IMR-90 (cell line): ENCODE measurements at regions not wholly inside any gene's neighbourhood (a gene's known extent, or its start where the extent isn't known, plus 50 kb on each side); places are given as distances from the start of the nearest gene placed in this dataset.

Experiments
- ATAC-seq: fragments of 200-7000 bp; cut with Tn5 transposase; 2 replicates; pipeline ENCODE4 v1.9.1; 2020; ENCODE audit warnings: low read depth, mild to moderate bottlenecking, moderate library complexity
- BruUV-seq: library from RNA; stranded (reverse); fragments of 400-500 nt; replicated peaks from 2 replicates; lab custom pipeline; 2021; lab: Mats Ljungman, UMichigan
- CTCF ChIA-PET: fragments of 300-600 bp; formaldehyde crosslinking; extraction: SDS; loops from one replicate; lab custom pipeline; 2021; ENCODE audit warnings: antibody characterized with exemption; lab: Yijun Ruan, JAX
- POLR2A ChIA-PET: fragments of 300-600 bp; sonication (Branson Sonifier 250); formaldehyde crosslinking; loops from one replicate; lab custom pipeline; 2022; ENCODE audit warnings: antibody characterized with exemption; ENCODE audit not compliant: unreplicated experiment; lab: Charles Lee
- DNase-seq: peaks from one replicate; pipeline ENCODE4 v3.0.0; 2013
- H2AFZ ChIP-seq: replicated peaks from 2 replicates; pipeline ENCODE3; 2013; ENCODE audit warnings: low read length, mild to moderate bottlenecking; ENCODE audit not compliant: poor library complexity
- H2AK5ac ChIP-seq: 2 replicates; pipeline ENCODE4 v1.6.1; 2013; ENCODE audit warnings: low read depth, low read length, inconsistent platforms
- H2AK9ac ChIP-seq: replicated peaks from 2 replicates; pipeline ENCODE3; 2013; ENCODE audit warnings: mild to moderate bottlenecking, low read depth, low read length, moderate library complexity; ENCODE audit not compliant: poor library complexity
- H2BK120ac ChIP-seq: 2 replicates; pipeline ENCODE4 v1.6.1; 2013; ENCODE audit warnings: low read depth, low read length, inconsistent platforms
- H2BK15ac ChIP-seq: 3 replicates; pipeline ENCODE4 v1.6.1; 2013; ENCODE audit warnings: low read depth, low read length, inconsistent platforms
- H2BK20ac ChIP-seq: 2 replicates; pipeline ENCODE4 v1.6.1; 2013; ENCODE audit warnings: low read depth, mild to moderate bottlenecking, inconsistent platforms, low read length, moderate library complexity
- H2BK5ac ChIP-seq: 2 replicates; pipeline ENCODE4 v1.6.1; 2013; ENCODE audit warnings: mild to moderate bottlenecking, low read depth, low read length, inconsistent platforms; ENCODE audit not compliant: poor library complexity, severe bottlenecking
- H3K14ac ChIP-seq: replicated peaks from 2 replicates; pipeline ENCODE4 v1.6.1; 2013; ENCODE audit warnings: low read depth, low read length, inconsistent platforms
- H3K18ac ChIP-seq: 2 replicates; pipeline ENCODE4 v1.6.1; 2013; ENCODE audit warnings: low read depth, low read length, control low read depth
- H3K23ac ChIP-seq: 2 replicates; pipeline ENCODE4 v1.6.1; 2013; ENCODE audit warnings: low read depth, low read length, inconsistent platforms
- H3K27ac ChIP-seq: 2 replicates; pipeline ENCODE4 v1.5.1; 2013; ENCODE audit warnings: mild to moderate bottlenecking, control low read depth, low read length; ENCODE audit not compliant: insufficient read depth
- H3K27me3 ChIP-seq: 2 replicates; pipeline ENCODE4 v1.6.1; 2013; ENCODE audit warnings: low read length; ENCODE audit not compliant: control insufficient read depth, insufficient read depth
- H3K36me3 ChIP-seq: 2 replicates; pipeline ENCODE4 v1.6.1; 2013; ENCODE audit warnings: low read length, mixed read lengths; ENCODE audit not compliant: control insufficient read depth, insufficient read depth
- H3K4ac ChIP-seq: 2 replicates; pipeline ENCODE4 v1.6.1; 2013; ENCODE audit warnings: low read depth, low read length, inconsistent platforms
- H3K4me1 ChIP-seq: 2 replicates; pipeline ENCODE4 v1.6.1; 2013; ENCODE audit warnings: low read length, mixed read lengths; ENCODE audit not compliant: control insufficient read depth, insufficient read depth
- H3K4me2 ChIP-seq: 2 replicates; pipeline ENCODE4 v1.6.1; 2013; ENCODE audit warnings: low read depth, mild to moderate bottlenecking, control low read depth, low read length, moderate library complexity
- H3K4me3 ChIP-seq: 2 replicates; pipeline ENCODE4 v1.5.1; 2013; ENCODE audit warnings: low read depth, mild to moderate bottlenecking, control low read depth, low read length, moderate library complexity; ENCODE audit not compliant: insufficient read depth
- H3K56ac ChIP-seq: 2 replicates; pipeline ENCODE4 v1.6.1; 2013; ENCODE audit warnings: low read length, inconsistent platforms; ENCODE audit not compliant: insufficient read depth; ENCODE audit errors: extremely low read depth
- H3K79me1 ChIP-seq, 2 experiments: 2 replicates each; pipeline ENCODE4 v1.6.1; 2013; ENCODE audit warnings: low read length in 2 of 2, inconsistent platforms in 1 of 2, low read depth in 1 of 2
- H3K9ac ChIP-seq: 2 replicates; pipeline ENCODE4 v1.6.1; 2013; ENCODE audit warnings: low read depth, low read length, control low read depth
- H3K9me1 ChIP-seq: 2 replicates; pipeline ENCODE4 v1.6.1; 2013; ENCODE audit warnings: low read length, inconsistent platforms; ENCODE audit not compliant: insufficient read depth
- H3K9me3 ChIP-seq: 2 replicates; pipeline ENCODE4 v1.6.1; 2013; ENCODE audit warnings: low read length; ENCODE audit not compliant: control insufficient read depth, insufficient read depth
- H4K20me1 ChIP-seq: 2 replicates; pipeline ENCODE4 v1.6.1; 2013; ENCODE audit warnings: low read length, inconsistent platforms; ENCODE audit not compliant: insufficient read depth
- H4K5ac ChIP-seq: 2 replicates; pipeline ENCODE4 v1.6.1; 2013; ENCODE audit warnings: mild to moderate bottlenecking, low read depth, low read length, control low read depth
- H4K8ac ChIP-seq, 2 experiments: 2 replicates each; pipeline ENCODE4 v1.6.1; 2013; ENCODE audit warnings: low read depth in 2 of 2, low read length in 2 of 2, control low read depth in 1 of 2, inconsistent platforms in 1 of 2
- H4K91ac ChIP-seq: 2 replicates; pipeline ENCODE4 v1.6.1; 2013; ENCODE audit warnings: low read depth, low read length, inconsistent platforms; ENCODE audit not compliant: insufficient read depth
- BHLHE40 ChIP-seq: fragments of 150-350 bp; IDR thresholded peaks from 2 replicates; pipeline ENCODE4 v1.6.1; 2016; ENCODE audit warnings: mild to moderate bottlenecking, low read depth, low read length
- CEBPB ChIP-seq: IDR thresholded peaks from 2 replicates; pipeline ENCODE4 v1.6.1; 2012; ENCODE audit warnings: low read depth, low read length, improper control_type of control experiment
- CHD1 ChIP-seq: IDR thresholded peaks from 2 replicates; pipeline ENCODE4 v1.6.1; 2012; ENCODE audit warnings: low read depth, low read length, improper control_type of control experiment
- CTCF ChIP-seq: conservative IDR thresholded peaks from 2 replicates; pipeline ENCODE4 v1.5.1; 2012; ENCODE audit warnings: mild to moderate bottlenecking, low read depth, low read length, improper control_type of control experiment
- ELK1 ChIP-seq: fragments of 150-350 bp; IDR thresholded peaks from 2 replicates; pipeline ENCODE4 v1.6.1; 2016; ENCODE audit warnings: low read depth, mild to moderate bottlenecking, low read length, moderate library complexity, borderline replicate concordance
- FOS ChIP-seq: fragments of 150-350 bp; IDR thresholded peaks from 2 replicates; pipeline ENCODE4 v1.6.1; 2016; ENCODE audit warnings: low read depth, low read length
- MAFK ChIP-seq: IDR thresholded peaks from 2 replicates; pipeline ENCODE4 v1.6.1; 2012; ENCODE audit warnings: low read depth, low read length, improper control_type of control experiment
- MAZ ChIP-seq: IDR thresholded peaks from 2 replicates; pipeline ENCODE4 v1.6.1; 2012; ENCODE audit warnings: low read depth, mild to moderate bottlenecking, low read length, improper control_type of control experiment, moderate library complexity, borderline replicate concordance
- MXI1 ChIP-seq: IDR thresholded peaks from 2 replicates; pipeline ENCODE4 v1.6.1; 2012; ENCODE audit warnings: low read depth, mild to moderate bottlenecking, low read length, moderate library complexity, borderline replicate concordance
- NFE2L2 ChIP-seq: fragments of 150-350 bp; IDR thresholded peaks from 2 replicates; pipeline ENCODE4 v1.6.1; 2016; ENCODE audit warnings: low read depth, mild to moderate bottlenecking, low read length
- POLR2A ChIP-seq: IDR thresholded peaks from 2 replicates; pipeline ENCODE4 v1.6.1; 2012; ENCODE audit warnings: mild to moderate bottlenecking, low read depth, low read length
- RAD21 ChIP-seq: IDR thresholded peaks from 2 replicates; pipeline ENCODE4 v1.6.1; 2012; ENCODE audit warnings: low read length, improper control_type of control experiment
- RCOR1 ChIP-seq: IDR thresholded peaks from 2 replicates; pipeline ENCODE4 v1.6.1; 2012; ENCODE audit warnings: mild to moderate bottlenecking, low read length, improper control_type of control experiment; ENCODE audit not compliant: insufficient replicate concordance
- RFX5 ChIP-seq: IDR thresholded peaks from 2 replicates; pipeline ENCODE4 v1.8.0; 2012; ENCODE audit warnings: low read depth, mild to moderate bottlenecking, low read length, moderate library complexity
- SMC3 ChIP-seq: fragments of 150-350 bp; IDR thresholded peaks from 2 replicates; pipeline ENCODE4 v1.6.1; 2016; ENCODE audit warnings: low read depth, mild to moderate bottlenecking, antibody characterized with exemption, low read length, moderate library complexity
- USF2 ChIP-seq: fragments of 150-350 bp; IDR thresholded peaks from 2 replicates; pipeline ENCODE4 v1.6.1; 2017; ENCODE audit warnings: mild to moderate bottlenecking, antibody characterized with exemption, low read length, low read depth
- WGBS, 2 experiments: methylation state at CpG; one replicate each; pipeline versions ENCODE4 v1.1.5 to v1.1.7; 2013; ENCODE audit warnings: missing lambda C conversion rate in 2 of 2; ENCODE audit not compliant: insufficient read length in 1 of 2; ENCODE audit errors: extremely low coverage in 2 of 2; 5-methylcytosine and 5-hydroxymethylcytosine counted together
- dilution Hi-C: fragments of 300-500 bp; cut with HindIII; formaldehyde crosslinking; loops from one replicate; pipeline ENCODE4 v1.14.3; 2018; ENCODE audit warnings: low sequenced_read_pairs; ENCODE audit not compliant: unreplicated experiment
- in situ Hi-C: fragments of 300-500 bp; cut with MboI; formaldehyde crosslinking; loops from 3 replicates; pipeline ENCODE4 v1.14.3; 2019; ENCODE audit warnings: low sequenced_read_pairs, inconsistent platforms, mixed read lengths
- intact Hi-C: fragments of 100-400 bp; cut with micrococcal nuclease; formaldehyde crosslinking; loops from 2 replicates; pipeline ENCODE4 v1.10.0; 2022

- Histone ChIP-seq H2BK120ac (no peak overlapping the region), H2BK20ac (no peak overlapping the region), H3K14ac (no peak overlapping the region), H2BK5ac (peak overlapping the region; percentile 19), H3K18ac (peak overlapping the region; percentile 27; the same call in 1 of the 2 replicates), H3K27ac (no peak overlapping the region), H3K9me1 (no peaks in the 10 kb centered on the region), H3K27me3 (no peaks in the 10 kb centered on the region), H2BK15ac (no peak overlapping the region; the same call in 2 of the 3 replicates), H2AK9ac (no peak overlapping the region), H3K79me1 (no peaks in the 10 kb centered on the region), H3K9ac (no peak overlapping the region), H4K5ac (no peak overlapping the region), H4K8ac (no peak overlapping the region; a peak in 1 of 4 replicates), H3K4me2 (no peak overlapping the region), H3K23ac (no peak overlapping the region), H4K91ac (no peak overlapping the region), H2AK5ac (no peak overlapping the region), H3K4me3 (no peak overlapping the region), H3K4ac (no peak overlapping the region), H2AFZ (no peak overlapping the region), H3K4me1 (peaks cover 5% of the 10 kb centered on the region), H3K9me3 (no peaks in the 10 kb centered on the region), H3K56ac (no peak overlapping the region), H4K20me1 (no peaks in the 10 kb centered on the region), H3K36me3 (no peaks in the 10 kb centered on the region)
- CTCF ChIA-PET, result no interaction called here
- no peak for ATAC-seq
- intact Hi-C loops, result no loop called here
- in situ Hi-C loops, result no loop called here
- TF ChIP-seq RCOR1, result no peak
- no peak for TF ChIP-seq CEBPB
- no peak for TF ChIP-seq CTCF
- TF ChIP-seq MAFK, result no peak
- TF ChIP-seq USF2, result no peak
- TF ChIP-seq POLR2A, result no peak
- no peak for TF ChIP-seq MXI1
- no peak for TF ChIP-seq ELK1
- TF ChIP-seq NFE2L2, result no peak
- no peak for TF ChIP-seq RAD21
- no peak for TF ChIP-seq CHD1
- TF ChIP-seq RFX5, result no peak
- TF ChIP-seq BHLHE40, result no peak
- TF ChIP-seq MAZ, result no peak
- no peak for TF ChIP-seq FOS
- no peak for TF ChIP-seq SMC3
- dilution Hi-C loops, result no loop called here
- DNase-seq, result peak; percentile 15
- POLR2A ChIA-PET, result interaction anchor here (0.6 kb wide), 1 partner anchor 395 kb away, joined by 3 read pairs; no protein-coding TSS in a partner anchor
- BruUV-seq, result no TSS peak
- no CpG with 5 or more reads among the region's 3 CpGs for WGBS, 2 experiments
These were observed 156.1 kb upstream of the TARS1 start for GRCh38 chr5:33284681-33285080.
